GM06990 (cell line): ENCODE measurements at regions not wholly inside any gene's neighbourhood (a gene's known extent, or its start where the extent isn't known, plus 50 kb on each side); places are given as distances from the start of the nearest gene placed in this dataset.
"Not testable (repeated sequence)": the region's sequence is repeated elsewhere in the genome, so short reads cannot be mapped to it uniquely, and the experiment has no call there.

Experiments used
- DNase-seq: peaks from one replicate; pipeline ENCODE4 v3.0.0-alpha.2; 2011; ENCODE audit not compliant: insufficient read length; ENCODE audit errors: extremely low read depth
- H3K27me3 ChIP-seq: replicated peaks from 2 replicates; pipeline ENCODE4 v1.6.0; 2011; ENCODE audit warnings: low read length; ENCODE audit not compliant: control insufficient read depth, insufficient read depth
- H3K36me3 ChIP-seq: 2 replicates; pipeline ENCODE4 v1.5.1; 2011; ENCODE audit warnings: low read length; ENCODE audit not compliant: control insufficient read depth, insufficient read depth
- H3K4me3 ChIP-seq: replicated peaks from 2 replicates; pipeline ENCODE4 v1.5.1; 2011; ENCODE audit warnings: low read depth, mild to moderate bottlenecking, control low read depth, low read length
- CTCF ChIP-seq: IDR thresholded peaks from 2 replicates; pipeline ENCODE4 v1.5.1; 2011; ENCODE audit warnings: low read length, control low read depth, mild to moderate bottlenecking, inconsistent platforms; ENCODE audit not compliant: insufficient read depth, poor library complexity, severe bottlenecking

- DNase-seq = no peak
- no peak for TF ChIP-seq CTCF
- Histone ChIP-seq H3K4me3 (no peak overlapping the region), H3K36me3 (no peaks in the 10 kb centered on the region), H3K27me3 (no peaks in the 10 kb centered on the region)
Measured at GRCh38 chr17:22268912-22269220, 576.5 kb downstream of the KCNJ18 start.

GRCh38 chr17:22270381-22270780, 578.1 kb downstream of the KCNJ18 start:
- DNase-seq = no peak

GRCh38 chr17:22270809-22271208, 578.5 kb downstream of the KCNJ18 start:
- not testable (repeated sequence) for H3K27me3 ChIP-seq, H3K4me3 ChIP-seq, H3K36me3 ChIP-seq

More at GRCh38 chr17:22270381-22270780, 578.1 kb downstream of the KCNJ18 start:
- no peaks in the 10 kb centered on the region for H3K27me3 ChIP-seq
- H3K4me3 ChIP-seq = no peak overlapping the region
- TF ChIP-seq CTCF = no peak
- no peaks in the 10 kb centered on the region for H3K36me3 ChIP-seq

GRCh38 chr17:22272363-22273146, 580.2 kb downstream of the KCNJ18 start:
- TF ChIP-seq CTCF = no peak
- DNase-seq = no peak
- no peaks in the 10 kb centered on the region for H3K36me3 ChIP-seq

More at GRCh38 chr17:22270809-22271208, 578.5 kb downstream of the KCNJ18 start:
- not testable (repeated sequence) for DNase-seq

GRCh38 chr17:22273308-22273707, 581.0 kb downstream of the KCNJ18 start:
- H3K27me3 ChIP-seq = no peaks in the 10 kb centered on the region

More at GRCh38 chr17:22272363-22273146, 580.2 kb downstream of the KCNJ18 start:
- no peaks in the 10 kb centered on the region for H3K27me3 ChIP-seq
- H3K4me3 ChIP-seq = no peak overlapping the region

GRCh38 chr17:22277595-22277994, 585.3 kb downstream of the KCNJ18 start:
- TF ChIP-seq CTCF = no peak
- DNase-seq = no peak
- H3K36me3 ChIP-seq = no peaks in the 10 kb centered on the region
- H3K27me3 ChIP-seq = no peaks in the 10 kb centered on the region
- no peak overlapping the region for H3K4me3 ChIP-seq

More at GRCh38 chr17:22273308-22273707, 581.0 kb downstream of the KCNJ18 start:
- no peaks in the 10 kb centered on the region for H3K36me3 ChIP-seq
- H3K4me3 ChIP-seq = no peak overlapping the region
- DNase-seq = no peak
- no peak for TF ChIP-seq CTCF
